Vagina (tissue), 2 donors: ENCODE measurements at regions not wholly inside any gene's neighbourhood (a gene's known extent, or its start where the extent isn't known, plus 50 kb on each side); places are given as distances from the start of the nearest gene placed in this dataset.

ENCODE experiments used
- POLR2A ChIP-seq, 2 donors: fragments of 450-650 bp; IDR thresholded peaks; one replicate each; pipeline ENCODE4 v1.6.1; 2017; ENCODE audit warnings: antibody characterized with exemption in 2 of 2, mild to moderate bottlenecking in 2 of 2, moderate library complexity in 2 of 2
- POLR2AphosphoS5 ChIP-seq, 2 donors: sonication (generic); formaldehyde crosslinking; IDR thresholded peaks; one replicate each; pipeline ENCODE4 v1.9.0; 2017; ENCODE audit warnings: antibody characterized with exemption in 2 of 2, mild to moderate bottlenecking in 2 of 2, low read depth in 1 of 2; ENCODE audit not compliant: insufficient read depth in 1 of 2
- TF ChIP-seq, protein P1 (sequence below), 3 experiments: fragments of 450-650 bp in 2 of 3; fragments of 200-600 bp in 1 of 3; sonication (generic) in 1 of 3; IDR thresholded peaks; one replicate each; pipeline ENCODE4 v1.5.1; 2017 to 2019; ENCODE audit warnings: antibody characterized with exemption in 3 of 3, mild to moderate bottlenecking in 2 of 3, moderate library complexity in 2 of 3

DNA sequence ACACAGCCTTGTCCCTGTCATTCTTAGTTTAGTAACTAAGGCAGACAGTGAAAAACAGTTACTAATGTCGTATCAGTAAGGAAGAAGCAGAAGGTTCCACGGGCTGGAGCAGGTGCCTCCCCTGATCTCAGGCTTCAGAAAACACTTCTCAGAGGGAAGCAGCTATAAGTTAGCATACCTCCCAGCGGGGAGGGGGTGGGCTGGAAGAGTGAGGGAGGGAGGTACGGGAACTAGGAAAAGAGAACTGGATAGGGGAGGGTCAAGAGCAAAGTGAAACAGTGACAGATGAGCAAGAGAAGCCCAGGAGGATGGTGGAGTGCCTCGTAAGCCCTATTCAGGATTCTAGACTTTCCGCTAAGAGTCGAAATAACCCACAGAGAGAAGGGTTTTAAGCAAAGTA is 186.3 kb upstream of the XYLT1 start:
- TF ChIP-seq, protein P1, sequence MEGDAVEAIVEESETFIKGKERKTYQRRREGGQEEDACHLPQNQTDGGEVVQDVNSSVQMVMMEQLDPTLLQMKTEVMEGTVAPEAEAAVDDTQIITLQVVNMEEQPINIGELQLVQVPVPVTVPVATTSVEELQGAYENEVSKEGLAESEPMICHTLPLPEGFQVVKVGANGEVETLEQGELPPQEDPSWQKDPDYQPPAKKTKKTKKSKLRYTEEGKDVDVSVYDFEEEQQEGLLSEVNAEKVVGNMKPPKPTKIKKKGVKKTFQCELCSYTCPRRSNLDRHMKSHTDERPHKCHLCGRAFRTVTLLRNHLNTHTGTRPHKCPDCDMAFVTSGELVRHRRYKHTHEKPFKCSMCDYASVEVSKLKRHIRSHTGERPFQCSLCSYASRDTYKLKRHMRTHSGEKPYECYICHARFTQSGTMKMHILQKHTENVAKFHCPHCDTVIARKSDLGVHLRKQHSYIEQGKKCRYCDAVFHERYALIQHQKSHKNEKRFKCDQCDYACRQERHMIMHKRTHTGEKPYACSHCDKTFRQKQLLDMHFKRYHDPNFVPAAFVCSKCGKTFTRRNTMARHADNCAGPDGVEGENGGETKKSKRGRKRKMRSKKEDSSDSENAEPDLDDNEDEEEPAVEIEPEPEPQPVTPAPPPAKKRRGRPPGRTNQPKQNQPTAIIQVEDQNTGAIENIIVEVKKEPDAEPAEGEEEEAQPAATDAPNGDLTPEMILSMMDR (IDR thresholded peaks at IDR 0.05) = no peak
- TF ChIP-seq POLR2A (IDR thresholded peaks at IDR 0.05) = no peak
- no peak for TF ChIP-seq POLR2AphosphoS5 (IDR thresholded peaks at IDR 0.05; ENCODE audit: insufficient read depth in 1 of 2, low read depth in 1 of 2)
